Chondrocyte (in vitro differentiated cells): ENCODE measurements at regions not wholly inside any gene's neighbourhood (a gene's known extent, or its start where the extent isn't known, plus 50 kb on each side); places are given as distances from the start of the nearest gene placed in this dataset.
"Not testable (repeated sequence)": the region's sequence is repeated elsewhere in the genome, so short reads cannot be mapped to it uniquely, and the experiment has no call there.

Experiments used
- DNase-seq: peaks from one replicate; pipeline ENCODE4 v3.0.0; 2021; ENCODE audit warnings: mixed read lengths, low spot score
- H3K27ac Mint-ChIP-seq: one replicate; pipeline ENCODE4 v1.8.0; 2021; ENCODE audit warnings: mild to moderate bottlenecking, moderate library complexity, mixed read lengths; ENCODE audit not compliant: unreplicated experiment
- H3K27me3 Mint-ChIP-seq: 2 replicates; pipeline ENCODE4 v1.8.0; 2021; ENCODE audit warnings: low read depth, mixed read lengths
- H3K36me3 Mint-ChIP-seq: 2 replicates; pipeline ENCODE4 v1.8.0; 2021; ENCODE audit warnings: low read depth, mixed read lengths
- H3K4me1 Mint-ChIP-seq: 2 replicates; pipeline ENCODE4 v1.8.0; 2021; ENCODE audit warnings: low read depth, mild to moderate bottlenecking, mixed read lengths
- H3K4me3 Mint-ChIP-seq: one replicate; pipeline ENCODE4 v1.8.0; 2021; ENCODE audit warnings: mild to moderate bottlenecking, moderate library complexity, mixed read lengths; ENCODE audit not compliant: unreplicated experiment
- H3K9me3 Mint-ChIP-seq: 2 replicates; pipeline ENCODE4 v1.8.0; 2021; ENCODE audit warnings: low read depth, mixed read lengths
- TF ChIP-seq, protein P1 (sequence below): fragments of 200-600 bp; sonication (generic); IDR thresholded peaks from 2 replicates; pipeline ENCODE4 v1.5.0; 2021; ENCODE audit warnings: antibody characterized with exemption, mild to moderate bottlenecking, moderate library complexity

DNA sequence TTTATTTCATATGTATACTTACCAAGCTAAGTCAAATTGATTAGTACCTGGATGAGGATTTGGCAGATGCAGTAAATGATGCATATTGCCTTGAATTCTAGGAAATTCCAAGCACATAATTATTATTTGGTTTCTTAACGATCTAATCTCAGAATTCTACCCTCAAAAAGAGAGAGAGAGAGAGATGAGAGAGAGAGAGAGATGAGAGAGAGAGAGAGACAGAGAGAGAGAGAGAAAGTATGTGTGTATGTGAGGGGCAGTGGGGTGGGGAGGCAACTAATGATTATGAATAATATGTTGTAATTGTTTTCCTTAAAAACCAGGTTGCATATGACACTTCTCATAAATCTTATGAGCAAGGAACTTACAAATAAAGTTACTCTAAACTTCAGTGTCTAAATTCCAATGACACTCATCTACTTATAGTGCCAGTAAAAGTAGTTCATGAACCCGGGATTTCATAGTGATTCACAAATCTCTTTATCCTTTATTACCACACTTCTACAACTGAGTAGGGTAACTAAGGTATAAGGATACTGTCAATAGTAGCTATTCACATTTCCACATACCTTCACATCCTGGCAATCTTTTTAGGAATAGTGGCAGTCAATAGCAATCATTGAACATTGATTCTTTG lies 60.5 kb upstream of the EDIL3 start:
- H3K4me1 Mint-ChIP-seq = peaks cover 4% of the 10 kb centered on the region
- no peak for DNase-seq
- no peak overlapping the region for H3K27ac Mint-ChIP-seq
- no peaks in the 10 kb centered on the region for H3K27me3 Mint-ChIP-seq
- TF ChIP-seq, protein P1, sequence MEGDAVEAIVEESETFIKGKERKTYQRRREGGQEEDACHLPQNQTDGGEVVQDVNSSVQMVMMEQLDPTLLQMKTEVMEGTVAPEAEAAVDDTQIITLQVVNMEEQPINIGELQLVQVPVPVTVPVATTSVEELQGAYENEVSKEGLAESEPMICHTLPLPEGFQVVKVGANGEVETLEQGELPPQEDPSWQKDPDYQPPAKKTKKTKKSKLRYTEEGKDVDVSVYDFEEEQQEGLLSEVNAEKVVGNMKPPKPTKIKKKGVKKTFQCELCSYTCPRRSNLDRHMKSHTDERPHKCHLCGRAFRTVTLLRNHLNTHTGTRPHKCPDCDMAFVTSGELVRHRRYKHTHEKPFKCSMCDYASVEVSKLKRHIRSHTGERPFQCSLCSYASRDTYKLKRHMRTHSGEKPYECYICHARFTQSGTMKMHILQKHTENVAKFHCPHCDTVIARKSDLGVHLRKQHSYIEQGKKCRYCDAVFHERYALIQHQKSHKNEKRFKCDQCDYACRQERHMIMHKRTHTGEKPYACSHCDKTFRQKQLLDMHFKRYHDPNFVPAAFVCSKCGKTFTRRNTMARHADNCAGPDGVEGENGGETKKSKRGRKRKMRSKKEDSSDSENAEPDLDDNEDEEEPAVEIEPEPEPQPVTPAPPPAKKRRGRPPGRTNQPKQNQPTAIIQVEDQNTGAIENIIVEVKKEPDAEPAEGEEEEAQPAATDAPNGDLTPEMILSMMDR = no peak
- H3K36me3 Mint-ChIP-seq = no peaks in the 10 kb centered on the region
- peaks cover 6% of the 10 kb centered on the region for H3K9me3 Mint-ChIP-seq
- no peak overlapping the region for H3K4me3 Mint-ChIP-seq

DNA sequence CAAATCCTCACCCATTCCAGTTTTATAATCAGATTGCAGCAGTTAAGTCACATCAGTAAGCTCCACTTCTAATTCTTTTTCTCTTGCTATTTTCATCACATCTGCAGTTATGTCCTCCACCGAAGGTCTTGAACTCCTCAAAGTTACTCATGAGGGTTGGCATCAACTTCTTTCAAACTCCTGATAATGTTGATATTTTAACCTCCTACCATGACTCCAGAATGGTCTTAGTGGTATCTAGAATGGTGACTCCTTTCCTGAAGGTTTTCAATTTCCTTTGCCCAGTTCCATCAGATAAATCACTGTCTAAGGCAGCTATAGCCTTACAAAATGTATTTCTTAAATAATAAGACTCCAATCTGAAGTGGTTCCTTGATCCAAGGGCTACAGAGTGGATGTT lies 53.8 kb upstream of the EDIL3 start:
- Mint-ChIP-seq H3K4me1 (peaks cover 45% of the 10 kb centered on the region), H3K36me3 (peaks cover 5% of the 10 kb centered on the region), H3K9me3 (peaks cover 9% of the 10 kb centered on the region), H3K27me3 (no peaks in the 10 kb centered on the region), H3K4me3 (no peak overlapping the region), H3K27ac (peak overlapping the region; percentile 7)
- TF ChIP-seq, protein P1 = no peak
- no peak for DNase-seq

DNA sequence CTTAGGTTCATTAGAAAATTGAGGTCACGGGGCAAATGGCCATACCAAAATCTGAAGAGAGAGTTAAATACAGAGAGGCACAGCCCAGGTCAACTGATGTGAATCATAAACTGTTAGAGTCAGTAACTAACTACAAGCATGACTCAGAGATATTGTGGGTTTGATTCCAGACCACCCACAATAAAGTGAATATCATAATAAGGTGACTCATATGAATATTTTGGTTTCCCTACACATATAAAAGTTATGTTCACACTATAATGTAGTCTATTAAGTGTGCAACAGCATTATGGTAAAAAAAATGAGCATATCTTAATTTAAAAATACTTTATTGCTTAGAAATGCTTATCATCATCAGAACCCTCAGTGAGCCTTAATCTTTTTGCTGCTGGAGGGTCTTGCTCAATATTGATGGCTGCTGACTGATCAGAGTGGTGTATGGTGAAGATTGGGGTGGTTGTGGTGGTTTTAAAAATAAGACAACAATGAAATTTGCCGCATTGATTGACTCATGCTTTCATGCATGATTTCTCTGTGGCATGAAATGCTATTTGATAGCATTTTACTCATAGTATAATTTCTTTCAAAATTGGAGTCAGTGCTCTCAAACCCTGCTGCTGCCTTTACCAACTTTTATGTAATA lies 53.1 kb upstream of the EDIL3 start:
- no peaks in the 10 kb centered on the region for H3K27me3 Mint-ChIP-seq
- no peak for DNase-seq
- no peak overlapping the region for H3K4me3 Mint-ChIP-seq
- peak overlapping the region; percentile 70 for H3K27ac Mint-ChIP-seq
- peaks cover 52% of the 10 kb centered on the region for H3K4me1 Mint-ChIP-seq
- TF ChIP-seq, protein P1 = no peak
- peaks cover 9% of the 10 kb centered on the region for H3K9me3 Mint-ChIP-seq
- H3K36me3 Mint-ChIP-seq = peaks cover 5% of the 10 kb centered on the region

DNA sequence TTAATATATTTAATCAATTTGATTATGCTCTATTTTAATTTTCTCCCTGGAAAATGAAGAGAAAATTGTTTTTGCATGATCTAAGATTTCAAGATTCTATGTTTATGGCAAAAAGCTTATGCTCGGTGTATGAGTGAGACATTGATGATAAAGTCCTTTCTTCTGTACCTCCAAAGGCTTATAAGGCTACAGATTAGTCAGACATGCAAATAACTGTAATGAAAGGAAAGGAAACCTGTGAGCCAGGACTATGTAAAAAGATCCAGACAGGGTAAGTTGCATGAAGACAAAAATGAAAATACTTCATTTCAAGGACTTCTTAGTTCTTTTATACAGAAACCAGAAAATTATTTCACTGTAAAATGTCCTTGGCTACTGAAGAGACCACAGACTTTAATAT lies 52.2 kb upstream of the EDIL3 start:
- H3K4me3 Mint-ChIP-seq = no peak overlapping the region
- peaks cover 9% of the 10 kb centered on the region for H3K9me3 Mint-ChIP-seq
- no peak overlapping the region for H3K27ac Mint-ChIP-seq
- H3K36me3 Mint-ChIP-seq = peaks cover 5% of the 10 kb centered on the region
- no peak for DNase-seq
- peaks cover 60% of the 10 kb centered on the region for H3K4me1 Mint-ChIP-seq
- TF ChIP-seq, protein P1 = no peak
- H3K27me3 Mint-ChIP-seq = no peaks in the 10 kb centered on the region

DNA sequence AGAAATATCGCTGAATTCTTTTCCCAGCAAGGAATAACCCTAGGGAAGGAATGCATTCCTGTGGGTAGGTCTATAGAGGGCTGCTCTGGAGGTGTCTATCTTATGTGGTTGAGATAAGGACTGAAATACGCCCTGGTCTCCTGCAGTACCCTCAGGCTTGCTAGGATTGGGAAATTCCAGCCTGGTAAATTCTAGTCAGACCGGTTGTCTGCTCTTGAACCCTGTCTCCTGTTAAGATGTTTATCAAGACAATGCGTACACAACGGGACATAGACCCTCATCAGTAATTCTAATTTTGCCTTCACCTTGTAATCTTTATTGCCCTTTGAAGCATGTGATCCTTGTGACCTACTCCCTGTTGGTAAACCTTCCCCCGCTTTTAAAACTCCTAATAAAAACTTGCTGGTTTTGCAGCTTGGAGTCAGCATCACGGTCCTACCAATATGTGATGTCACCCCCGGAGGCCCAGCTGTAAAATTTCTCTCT lies 51.2 kb upstream of the EDIL3 start:
- not testable (repeated sequence) for H3K36me3 Mint-ChIP-seq, DNase-seq, H3K4me3 Mint-ChIP-seq, H3K27me3 Mint-ChIP-seq, H3K9me3 Mint-ChIP-seq
- H3K4me1 Mint-ChIP-seq = peaks cover 69% of the 10 kb centered on the region
- peak overlapping the region; percentile 55 for H3K27ac Mint-ChIP-seq
